Ishikawa (cell line): ENCODE measurements at regions not wholly inside any gene's neighbourhood (a gene's known extent, or its start where the extent isn't known, plus 50 kb on each side); places are given as distances from the start of the nearest gene placed in this dataset.

ENCODE experiments used
- CEBPB ChIP-seq: IDR thresholded peaks from 2 replicates; pipeline ENCODE4 v1.6.1; 2012
- CREB1 ChIP-seq: IDR thresholded peaks from 2 replicates; pipeline ENCODE4 v1.6.1; 2012; ENCODE audit warnings: low read depth
- EGR1 ChIP-seq: IDR thresholded peaks from 2 replicates; pipeline ENCODE4 v1.6.1; 2012
- EP300 ChIP-seq: IDR thresholded peaks from 2 replicates; pipeline ENCODE4 v1.6.1; 2012; ENCODE audit warnings: borderline replicate concordance
- FOXM1 ChIP-seq: IDR thresholded peaks from 2 replicates; pipeline ENCODE4 v1.6.1; 2012; ENCODE audit warnings: low read depth, borderline replicate concordance
- RAD21 ChIP-seq: IDR thresholded peaks from 2 replicates; pipeline ENCODE4 v1.6.1; 2012; ENCODE audit warnings: low read depth
- TAF1 ChIP-seq: IDR thresholded peaks from 2 replicates; pipeline ENCODE4 v1.6.1; 2012; ENCODE audit warnings: low read depth, mild to moderate bottlenecking
- TCF12 ChIP-seq: IDR thresholded peaks from 2 replicates; pipeline ENCODE4 v1.6.1; 2012; ENCODE audit warnings: low read depth
- TEAD4 ChIP-seq: IDR thresholded peaks from 2 replicates; pipeline ENCODE4 v1.6.1; 2012
- USF1 ChIP-seq: IDR thresholded peaks from 2 replicates; pipeline ENCODE4 v1.6.1; 2012
- YY1 ChIP-seq: IDR thresholded peaks from 2 replicates; pipeline ENCODE4 v1.6.1; 2012; ENCODE audit warnings: low read depth
- ZBTB7A ChIP-seq: IDR thresholded peaks from 2 replicates; pipeline ENCODE4 v1.6.1; 2012; ENCODE audit warnings: low read depth
- TF ChIP-seq, protein P1 (sequence below): IDR thresholded peaks from 2 replicates; pipeline ENCODE4 v1.6.1; 2012; ENCODE audit warnings: low read depth, mild to moderate bottlenecking
- TF ChIP-seq, protein P2 (sequence below): IDR thresholded peaks from 2 replicates; pipeline ENCODE4 v1.6.1; 2012

- TF ChIP-seq CREB1 = no peak
- TF ChIP-seq EGR1 = no peak
- TF ChIP-seq, protein P1, sequence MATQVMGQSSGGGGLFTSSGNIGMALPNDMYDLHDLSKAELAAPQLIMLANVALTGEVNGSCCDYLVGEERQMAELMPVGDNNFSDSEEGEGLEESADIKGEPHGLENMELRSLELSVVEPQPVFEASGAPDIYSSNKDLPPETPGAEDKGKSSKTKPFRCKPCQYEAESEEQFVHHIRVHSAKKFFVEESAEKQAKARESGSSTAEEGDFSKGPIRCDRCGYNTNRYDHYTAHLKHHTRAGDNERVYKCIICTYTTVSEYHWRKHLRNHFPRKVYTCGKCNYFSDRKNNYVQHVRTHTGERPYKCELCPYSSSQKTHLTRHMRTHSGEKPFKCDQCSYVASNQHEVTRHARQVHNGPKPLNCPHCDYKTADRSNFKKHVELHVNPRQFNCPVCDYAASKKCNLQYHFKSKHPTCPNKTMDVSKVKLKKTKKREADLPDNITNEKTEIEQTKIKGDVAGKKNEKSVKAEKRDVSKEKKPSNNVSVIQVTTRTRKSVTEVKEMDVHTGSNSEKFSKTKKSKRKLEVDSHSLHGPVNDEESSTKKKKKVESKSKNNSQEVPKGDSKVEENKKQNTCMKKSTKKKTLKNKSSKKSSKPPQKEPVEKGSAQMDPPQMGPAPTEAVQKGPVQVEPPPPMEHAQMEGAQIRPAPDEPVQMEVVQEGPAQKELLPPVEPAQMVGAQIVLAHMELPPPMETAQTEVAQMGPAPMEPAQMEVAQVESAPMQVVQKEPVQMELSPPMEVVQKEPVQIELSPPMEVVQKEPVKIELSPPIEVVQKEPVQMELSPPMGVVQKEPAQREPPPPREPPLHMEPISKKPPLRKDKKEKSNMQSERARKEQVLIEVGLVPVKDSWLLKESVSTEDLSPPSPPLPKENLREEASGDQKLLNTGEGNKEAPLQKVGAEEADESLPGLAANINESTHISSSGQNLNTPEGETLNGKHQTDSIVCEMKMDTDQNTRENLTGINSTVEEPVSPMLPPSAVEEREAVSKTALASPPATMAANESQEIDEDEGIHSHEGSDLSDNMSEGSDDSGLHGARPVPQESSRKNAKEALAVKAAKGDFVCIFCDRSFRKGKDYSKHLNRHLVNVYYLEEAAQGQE = no peak
- no peak for TF ChIP-seq USF1
- TF ChIP-seq ZBTB7A = no peak
- no peak for TF ChIP-seq TAF1
- TF ChIP-seq TEAD4 = no peak
- TF ChIP-seq EP300 = no peak
- no peak for TF ChIP-seq RAD21
- no peak for TF ChIP-seq YY1
- TF ChIP-seq, protein P2, sequence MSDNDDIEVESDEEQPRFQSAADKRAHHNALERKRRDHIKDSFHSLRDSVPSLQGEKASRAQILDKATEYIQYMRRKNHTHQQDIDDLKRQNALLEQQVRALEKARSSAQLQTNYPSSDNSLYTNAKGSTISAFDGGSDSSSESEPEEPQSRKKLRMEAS = no peak
- no peak for TF ChIP-seq CEBPB
- no peak for TF ChIP-seq TCF12
- TF ChIP-seq FOXM1 = no peak
Observed at GRCh38 chr20:11048739-11049138, 374.9 kb upstream of the JAG1 start.
